Natural killer cell (primary cell): ENCODE measurements at regions not wholly inside any gene's neighbourhood (a gene's known extent, or its start where the extent isn't known, plus 50 kb on each side); places are given as distances from the start of the nearest gene placed in this dataset.

Experiments used
- ATAC-seq, 3 donors: fragments of 150-1000 bp in 2 of 3; fragments of 200-7000 bp in 1 of 3; cut with Tn5 transposase; 1 replicate in 1 of 3; 2 replicates in 2 of 3; pipeline ENCODE4 v1.10.0; 2021; ENCODE audit warnings: mild to moderate bottlenecking in 2 of 3, moderate library complexity in 2 of 3
- DNase-seq, 2 donors: peaks; one replicate each; pipeline versions ENCODE4 v3.0.0 to v3.0.0-alpha.2; 2013 to 2021; ENCODE audit warnings: mixed read lengths in 1 of 2
- H3K27ac ChIP-seq: one replicate; pipeline ENCODE4 v1.5.1; 2013; ENCODE audit warnings: mild to moderate bottlenecking, low read length
- H3K27me3 ChIP-seq: one replicate; pipeline ENCODE4 v1.6.1; 2013; ENCODE audit warnings: low read length; ENCODE audit not compliant: control insufficient read depth, insufficient read depth
- H3K36me3 ChIP-seq: one replicate; pipeline ENCODE4 v1.6.1; 2013; ENCODE audit warnings: low read length; ENCODE audit not compliant: control insufficient read depth, insufficient read depth
- H3K4me1 ChIP-seq: one replicate; pipeline ENCODE4 v1.6.1; 2013; ENCODE audit warnings: low read length; ENCODE audit not compliant: control insufficient read depth, insufficient read depth
- H3K4me3 ChIP-seq: one replicate; pipeline ENCODE4 v1.5.1; 2013; ENCODE audit warnings: low read length
- H3K9me3 ChIP-seq: one replicate; pipeline ENCODE4 v1.6.1; 2013; ENCODE audit warnings: low read length; ENCODE audit not compliant: control insufficient read depth, insufficient read depth
- H3K27ac Mint-ChIP-seq, 2 donors: one replicate each; pipeline ENCODE4 v1.8.0; 2022; ENCODE audit warnings: mild to moderate bottlenecking in 2 of 2, mixed read lengths in 2 of 2, moderate library complexity in 1 of 2
- H3K27me3 Mint-ChIP-seq, 2 donors: one replicate each; pipeline ENCODE4 v1.8.0; 2022; ENCODE audit warnings: low read depth in 2 of 2, mixed read lengths in 2 of 2
- H3K36me3 Mint-ChIP-seq: one replicate; pipeline ENCODE4 v1.8.0; 2022; ENCODE audit warnings: mixed read lengths
- H3K4me1 Mint-ChIP-seq, 2 donors: one replicate each; pipeline ENCODE4 v1.8.0; 2022; ENCODE audit warnings: mixed read lengths in 2 of 2
- H3K4me3 Mint-ChIP-seq: one replicate; pipeline ENCODE4 v1.8.0; 2022; ENCODE audit warnings: mild to moderate bottlenecking, moderate library complexity, mixed read lengths
- H3K9me3 Mint-ChIP-seq, 2 donors: one replicate each; pipeline ENCODE4 v1.8.0; 2022; ENCODE audit warnings: mixed read lengths in 2 of 2
- CTCF ChIP-seq: fragments of 200-600 bp; IDR thresholded peaks from one replicate; pipeline ENCODE4 v1.8.0; 2022; ENCODE audit warnings: antibody characterized with exemption
- WGBS: methylation state at CpG from one replicate; pipeline ENCODE4 v1.1.7; 2013; ENCODE audit warnings: missing lambda C conversion rate; ENCODE audit not compliant: insufficient coverage; 5-methylcytosine and 5-hydroxymethylcytosine counted together
- intact Hi-C: fragments of 100-400 bp; cut with micrococcal nuclease; formaldehyde crosslinking; loops from one replicate; pipeline ENCODE4 v1.14.2; 2022

- no peak overlapping the region for H3K4me3 ChIP-seq
- DNase-seq (no peak), ATAC-seq (no peak)
- H3K27ac ChIP-seq, result no peak overlapping the region
- Mint-ChIP-seq H3K27ac (no peak overlapping the region), H3K36me3 (no peaks in the 10 kb centered on the region), H3K9me3 (peaks cover 22 to 25% of the 10 kb centered on the region in 2 donors), H3K27me3 (peaks cover 0 to 2% of the 10 kb centered on the region in 2 donors), H3K4me3 (no peak overlapping the region), H3K4me1 (no peaks in the 10 kb centered on the region)
- no peaks in the 10 kb centered on the region for H3K36me3 ChIP-seq
- H3K9me3 ChIP-seq, result no peaks in the 10 kb centered on the region
- H3K27me3 ChIP-seq, result no peaks in the 10 kb centered on the region
- TF ChIP-seq CTCF, result no peak
- intact Hi-C loops, result no loop called here
- 91% methylated on average over 1 of the region's 4 CpGs for WGBS
- H3K4me1 ChIP-seq, result no peaks in the 10 kb centered on the region
These were observed 738.1 kb downstream of the HDGFL1 start for GRCh38 chr6:23307516-23307915.

DNA sequence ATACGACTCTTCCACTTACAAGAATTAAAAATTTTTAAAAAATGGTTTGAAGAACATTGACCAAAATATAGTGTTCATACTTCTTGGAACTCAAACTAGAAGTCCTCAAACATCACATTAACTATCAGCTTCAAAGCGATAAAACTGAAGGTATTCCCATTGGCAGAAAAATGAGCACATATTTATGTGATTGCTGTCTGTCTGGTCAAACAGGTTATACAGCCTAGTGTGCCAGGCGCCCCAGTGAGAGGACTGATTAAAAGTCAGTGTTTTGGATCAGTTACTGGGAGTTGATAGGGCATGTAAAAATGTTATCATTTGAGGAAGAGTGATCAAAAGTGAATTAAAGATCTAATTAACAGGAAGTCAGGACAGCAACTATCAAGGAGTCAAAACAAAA, 738.8 kb downstream of the HDGFL1 start:
- TF ChIP-seq CTCF, result no peak
- Mint-ChIP-seq H3K4me1 (no peaks in the 10 kb centered on the region), H3K36me3 (no peaks in the 10 kb centered on the region), H3K4me3 (no peak overlapping the region), H3K9me3 (peaks cover 20 to 24% of the 10 kb centered on the region in 2 donors), H3K27me3 (peaks cover 0 to 2% of the 10 kb centered on the region in 2 donors), H3K27ac (no peak overlapping the region)
- intact Hi-C loops, result no loop called here
- Histone ChIP-seq H3K4me3 (no peak overlapping the region), H3K27ac (no peak overlapping the region), H3K36me3 (no peaks in the 10 kb centered on the region), H3K9me3 (no peaks in the 10 kb centered on the region), H3K27me3 (no peaks in the 10 kb centered on the region), H3K4me1 (no peaks in the 10 kb centered on the region)
- no peak for ATAC-seq
- no peak for DNase-seq
- WGBS, result 94% methylated on average over 2 of the region's 3 CpGs

DNA sequence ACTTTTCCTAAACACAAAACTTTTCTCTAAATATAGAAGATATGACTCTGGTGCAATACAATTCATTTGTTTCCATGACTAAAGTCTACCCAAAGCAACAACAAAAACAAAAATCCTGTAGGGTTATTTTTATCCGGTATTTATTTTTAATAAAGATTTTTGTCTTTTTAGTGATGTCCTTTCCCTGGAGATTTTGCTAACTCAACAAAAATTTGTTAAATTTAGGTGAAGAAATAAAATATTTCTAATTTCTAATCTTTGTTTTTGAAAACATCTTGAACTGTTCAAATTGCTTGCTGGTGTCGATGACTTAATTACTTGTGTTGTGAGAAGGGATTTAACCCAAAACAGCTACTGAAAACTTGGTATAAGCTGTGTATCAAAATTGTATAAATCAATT, 741.8 kb downstream of the HDGFL1 start:
- no peak overlapping the region for H3K27ac ChIP-seq
- no peaks in the 10 kb centered on the region for H3K36me3 ChIP-seq
- H3K9me3 Mint-ChIP-seq, result peaks cover 21 to 24% of the 10 kb centered on the region in 2 donors
- H3K27ac Mint-ChIP-seq, result no peak overlapping the region
- no peaks in the 10 kb centered on the region for H3K36me3 Mint-ChIP-seq
- peaks cover 0 to 9% of the 10 kb centered on the region in 2 donors for H3K4me1 Mint-ChIP-seq
- ATAC-seq (no peak), DNase-seq (no peak)
- H3K4me3 Mint-ChIP-seq, result no peak overlapping the region
- no peak for TF ChIP-seq CTCF
- H3K27me3 ChIP-seq, result no peaks in the 10 kb centered on the region
- H3K4me1 ChIP-seq, result no peaks in the 10 kb centered on the region
- intact Hi-C loops, result no loop called here
- H3K4me3 ChIP-seq, result no peak overlapping the region
- H3K27me3 Mint-ChIP-seq, result peaks cover 0 to 2% of the 10 kb centered on the region in 2 donors
- WGBS, result 100% methylated on average over 1 of the region's 2 CpGs
- no peaks in the 10 kb centered on the region for H3K9me3 ChIP-seq

- intact Hi-C loops, result no loop called here
- Mint-ChIP-seq H3K9me3 (peaks cover 6 to 9% of the 10 kb centered on the region in 2 donors), H3K36me3 (no peaks in the 10 kb centered on the region), H3K27me3 (no peaks in the 10 kb centered on the region), H3K4me3 (no peak overlapping the region), H3K27ac (no peak overlapping the region), H3K4me1 (peaks cover 0 to 14% of the 10 kb centered on the region in 2 donors)
- 80% methylated on average over 1 of the region's 1 CpG for WGBS
- ATAC-seq (no peak), DNase-seq (no peak)
- H3K4me3 ChIP-seq, result no peak overlapping the region
- H3K27me3 ChIP-seq, result no peaks in the 10 kb centered on the region
- no peak for TF ChIP-seq CTCF
- no peak overlapping the region for H3K27ac ChIP-seq
- H3K9me3 ChIP-seq, result no peaks in the 10 kb centered on the region
- H3K4me1 ChIP-seq, result no peaks in the 10 kb centered on the region
- H3K36me3 ChIP-seq, result no peaks in the 10 kb centered on the region
These were observed 746.8 kb downstream of the HDGFL1 start for GRCh38 chr6:23316131-23316530.
